ENCODE measurements at regions not wholly inside any gene's neighbourhood (a gene's known extent, or its start where the extent isn't known, plus 50 kb on each side); places are given as distances from the start of the nearest gene placed in this dataset.
"Not testable (repeated sequence)": the region's sequence is repeated elsewhere in the genome, so short reads cannot be mapped to it uniquely, and the experiment has no call there.

- Histone ChIP-seq H3K27ac (ENCODE audit: low read depth in 1 of 2, low read length in 1 of 2) (no peak overlapping the region), H3K9ac (ENCODE audit: insufficient read depth in 1 of 2, low read length in 2 of 2) (no peak overlapping the region), H3K36me3 (ENCODE audit: control insufficient read depth in 4 of 4, insufficient read depth in 4 of 4, low read length in 4 of 4) (no peaks in the 10 kb centered on the region), H3K9me3 (ENCODE audit: control insufficient read depth in 4 of 4, insufficient read depth in 3 of 4, low read length in 3 of 4) (peaks cover 0 to 11% (median 7%) of the 10 kb centered on the region in 4 donors), H3K4me1 (ENCODE audit: control insufficient read depth in 5 of 5, insufficient read depth in 5 of 5, low read length in 5 of 5) (peaks cover 0 to 5% (median 0%) of the 10 kb centered on the region in 5 donors), H3K27me3 (ENCODE audit: control insufficient read depth in 3 of 3, insufficient read depth in 3 of 3, low read length in 2 of 3) (no peaks in the 10 kb centered on the region), H3K4me3 (no peak overlapping the region)
- DNase-seq (no peak), ATAC-seq (ENCODE audit: insufficient read depth, low FRiP score) (no peak)
- TF ChIP-seq CTCF (IDR thresholded peaks at IDR 0.05; ENCODE audit: control extremely low read depth, extremely low read depth): no peak
- 82 to 92% methylated on average over 9 of the region's 9 CpGs for WGBS, 2 donors
Observed at GRCh38 chr22:27253108-27253902, 548.3 kb downstream of the MN1 start.

DNA sequence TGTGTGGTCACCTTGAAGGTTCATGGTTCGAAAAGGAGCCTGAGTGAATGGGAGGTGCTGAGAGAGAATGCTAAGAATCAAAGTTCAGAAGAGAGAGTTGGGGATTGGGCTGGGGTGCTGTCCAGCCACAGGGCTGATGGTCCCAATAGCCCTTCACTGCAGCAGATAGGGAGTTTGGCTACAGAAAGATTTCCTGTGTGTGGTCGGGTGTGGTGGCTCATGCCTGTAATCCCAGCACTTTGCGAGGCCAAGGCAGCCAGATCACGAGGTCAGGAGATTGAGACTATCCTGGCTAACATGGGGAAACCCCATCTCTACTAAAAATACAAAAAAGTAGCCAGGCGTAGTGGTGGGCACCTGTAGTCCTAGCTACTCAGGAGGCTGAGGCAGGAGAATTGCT, 547.5 kb downstream of the MN1 start:
- H3K4me3 ChIP-seq; H3K27me3 ChIP-seq (ENCODE audit: control insufficient read depth in 3 of 3, insufficient read depth in 3 of 3, low read length in 2 of 3); ATAC-seq (ENCODE audit: insufficient read depth, low FRiP score); H3K9ac ChIP-seq (ENCODE audit: insufficient read depth in 1 of 2, low read length in 2 of 2); H3K27ac ChIP-seq (ENCODE audit: low read depth in 1 of 2, low read length in 1 of 2); H3K36me3 ChIP-seq (ENCODE audit: control insufficient read depth in 4 of 4, insufficient read depth in 4 of 4, low read length in 4 of 4); H3K4me1 ChIP-seq (ENCODE audit: control insufficient read depth in 5 of 5, insufficient read depth in 5 of 5, low read length in 5 of 5); DNase-seq: not testable (repeated sequence)
- 90 to 95% methylated on average over 5 of the region's 5 CpGs for WGBS, 2 donors
- H3K9me3 ChIP-seq (ENCODE audit: control insufficient read depth in 4 of 4, insufficient read depth in 3 of 4, low read length in 3 of 4): peaks cover 0 to 11% (median 7%) of the 10 kb centered on the region in 4 donors

DNA sequence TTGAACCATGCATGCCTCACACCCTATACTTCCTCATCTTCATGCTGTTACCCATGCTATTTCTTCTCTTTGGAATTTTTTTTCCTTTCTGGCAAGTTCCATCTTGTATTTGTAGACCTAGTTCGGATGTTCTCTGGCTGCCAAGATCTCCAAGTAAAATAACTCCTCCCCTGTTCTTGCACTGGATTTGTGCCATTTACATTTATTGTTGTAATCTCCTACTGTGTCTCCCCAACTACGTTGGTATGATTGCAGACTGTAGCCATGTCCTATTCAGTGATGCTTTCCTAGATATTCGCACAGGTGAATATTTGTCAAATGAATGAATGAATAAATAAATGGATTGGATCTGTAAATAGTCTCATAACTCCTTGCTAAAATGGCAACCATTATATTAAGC, 546.0 kb downstream of the MN1 start:
- Histone ChIP-seq H3K4me1 (ENCODE audit: control insufficient read depth in 5 of 5, insufficient read depth in 5 of 5, low read length in 5 of 5) (peaks cover 0 to 3% (median 0%) of the 10 kb centered on the region in 5 donors), H3K36me3 (ENCODE audit: control insufficient read depth in 4 of 4, insufficient read depth in 4 of 4, low read length in 4 of 4) (no peaks in the 10 kb centered on the region), H3K9ac (ENCODE audit: insufficient read depth in 1 of 2, low read length in 2 of 2) (no peak overlapping the region), H3K27ac (ENCODE audit: low read depth in 1 of 2, low read length in 1 of 2) (no peak overlapping the region), H3K9me3 (ENCODE audit: control insufficient read depth in 4 of 4, insufficient read depth in 3 of 4, low read length in 3 of 4) (peaks cover 0 to 11% (median 7%) of the 10 kb centered on the region in 4 donors), H3K27me3 (ENCODE audit: control insufficient read depth in 3 of 3, insufficient read depth in 3 of 3, low read length in 2 of 3) (no peaks in the 10 kb centered on the region), H3K4me3 (no peak overlapping the region)
- ATAC-seq (ENCODE audit: insufficient read depth, low FRiP score) (no peak), DNase-seq (no peak)
- 80 to 90% methylated on average over 3 of the region's 3 CpGs for WGBS, 2 donors
- TF ChIP-seq CTCF (IDR thresholded peaks at IDR 0.05; ENCODE audit: control extremely low read depth, extremely low read depth): no peak

DNA sequence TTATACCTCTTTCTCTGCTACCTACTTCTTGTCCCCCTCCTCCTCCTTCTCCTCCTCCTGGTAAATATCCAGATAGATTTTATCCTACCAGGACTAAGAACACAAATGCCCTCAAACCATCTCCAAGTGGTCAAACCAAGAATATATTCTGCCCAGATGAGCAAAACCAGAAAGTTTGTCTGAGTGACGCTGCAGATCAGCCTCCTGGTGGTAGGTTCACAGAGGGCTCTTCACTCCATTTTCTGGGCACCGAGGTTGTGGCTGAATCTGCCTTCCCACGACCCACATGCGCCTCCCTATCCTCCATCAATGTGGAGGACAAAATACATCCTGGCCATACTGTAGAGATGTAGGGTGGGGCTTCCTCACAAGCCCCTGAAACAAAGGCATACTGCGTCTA, 543.6 kb downstream of the MN1 start:
- ATAC-seq (ENCODE audit: insufficient read depth, low FRiP score) (no peak), DNase-seq (no peak)
- H3K27ac ChIP-seq (ENCODE audit: low read depth in 1 of 2, low read length in 1 of 2): no peak overlapping the region
- peaks cover 0 to 1% (median 0%) of the 10 kb centered on the region in 5 donors for H3K4me1 ChIP-seq (ENCODE audit: control insufficient read depth in 5 of 5, insufficient read depth in 5 of 5, low read length in 5 of 5)
- TF ChIP-seq CTCF (IDR thresholded peaks at IDR 0.05; ENCODE audit: control extremely low read depth, extremely low read depth): no peak
- no peak overlapping the region for H3K9ac ChIP-seq (ENCODE audit: insufficient read depth in 1 of 2, low read length in 2 of 2)
- no peaks in the 10 kb centered on the region for H3K27me3 ChIP-seq (ENCODE audit: control insufficient read depth in 3 of 3, insufficient read depth in 3 of 3, low read length in 2 of 3)
- H3K4me3 ChIP-seq: no peak overlapping the region
- no peaks in the 10 kb centered on the region for H3K36me3 ChIP-seq (ENCODE audit: control insufficient read depth in 4 of 4, insufficient read depth in 4 of 4, low read length in 4 of 4)
- 77 to 79% methylated on average over 5 of the region's 5 CpGs for WGBS, 2 donors
- H3K9me3 ChIP-seq (ENCODE audit: control insufficient read depth in 4 of 4, insufficient read depth in 3 of 4, low read length in 3 of 4): peaks cover 0 to 9% (median 7%) of the 10 kb centered on the region in 4 donors

Measured in lung (tissue), 11 donors.